LNCaP clone FGC (cell line): ENCODE measurements at regions not wholly inside any gene's neighbourhood (a gene's known extent, or its start where the extent isn't known, plus 50 kb on each side); places are given as distances from the start of the nearest gene placed in this dataset.
"Not testable (repeated sequence)": the region's sequence is repeated elsewhere in the genome, so short reads cannot be mapped to it uniquely, and the experiment has no call there.

Source experiments
- DNase-seq: peaks from one replicate; pipeline ENCODE4 v3.0.0-alpha.2; 2011; ENCODE audit warnings: low read depth
- H3K4me3 ChIP-seq: 2 replicates; pipeline ENCODE4 v1.5.1; 2011; ENCODE audit warnings: mild to moderate bottlenecking, low read depth, low read length, control low read depth
- CTCF ChIP-seq: IDR thresholded peaks from 2 replicates; pipeline ENCODE4 v1.5.1; 2012; ENCODE audit warnings: mild to moderate bottlenecking; ENCODE audit not compliant: control insufficient read depth, insufficient read depth; ENCODE audit errors: extremely low read depth

DNA sequence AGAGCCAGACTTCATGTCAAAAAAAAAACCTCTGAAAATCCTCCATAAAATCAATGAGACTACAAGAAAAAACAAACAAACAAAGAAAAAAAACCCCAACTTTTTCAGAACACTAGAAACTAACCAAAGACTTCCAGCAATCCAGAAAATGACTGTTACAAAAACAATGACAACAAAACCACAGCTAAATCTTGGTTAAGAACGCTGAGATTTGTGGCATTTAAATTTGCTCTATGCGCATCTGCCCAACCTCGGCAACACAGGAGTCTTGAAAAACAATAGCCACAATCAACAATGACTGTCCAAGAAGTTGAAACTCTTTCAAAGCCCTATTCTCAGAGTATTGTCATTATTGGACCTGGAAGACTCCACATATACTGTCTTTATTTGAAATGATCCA lies 402.4 kb downstream of the ZFHX3 start:
- DNase-seq = no peak
- no peak overlapping the region for H3K4me3 ChIP-seq
- no peak for TF ChIP-seq CTCF

DNA sequence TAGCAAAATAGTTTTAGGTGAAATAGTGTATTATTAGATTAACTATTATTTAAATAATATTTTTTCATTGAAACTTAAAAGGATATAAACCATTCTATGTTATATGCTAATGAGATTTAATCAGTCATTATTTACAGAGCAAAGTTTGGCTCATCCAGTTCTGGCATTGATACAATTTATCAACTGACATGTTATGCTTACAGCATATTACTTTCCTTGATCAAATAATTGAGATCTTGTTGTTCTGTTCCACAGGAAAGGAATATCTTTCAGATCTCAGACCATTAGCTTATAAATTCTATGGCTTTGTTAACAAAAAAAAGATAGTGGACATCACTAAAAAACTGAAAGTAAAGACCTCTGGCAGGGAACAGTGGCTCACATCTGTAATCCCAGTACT lies 403.0 kb downstream of the ZFHX3 start:
- peak overlapping the region; percentile 21; the same call in 1 of the 2 replicates for H3K4me3 ChIP-seq
- DNase-seq = peak; percentile 96
- no peak for TF ChIP-seq CTCF

GRCh38 chr16:72639494-72639893 lies 408.4 kb downstream of the ZFHX3 start:
- TF ChIP-seq CTCF = no peak
- no peak for DNase-seq
- no peak overlapping the region for H3K4me3 ChIP-seq

DNA sequence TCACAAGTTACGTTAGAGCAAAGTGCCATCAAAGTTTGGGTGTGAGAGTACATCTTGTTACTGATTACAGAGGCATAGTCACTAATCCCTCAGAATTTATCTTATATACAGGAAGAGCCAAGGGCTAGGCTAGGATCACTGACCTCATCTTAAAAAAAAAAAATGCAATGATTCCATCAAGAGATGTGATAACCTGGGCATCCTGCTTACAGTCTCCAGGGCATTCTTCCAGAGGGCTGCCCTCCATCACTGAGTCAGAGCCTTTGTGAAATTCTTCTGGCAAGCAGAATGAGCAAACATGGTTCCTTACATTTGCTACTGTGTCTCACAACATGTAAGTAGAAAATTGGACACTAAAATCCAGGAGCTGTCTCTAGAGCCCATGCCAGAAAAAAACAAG lies 410.6 kb downstream of the ZFHX3 start:
- TF ChIP-seq CTCF = no peak
- no peak overlapping the region for H3K4me3 ChIP-seq
- DNase-seq = peak; percentile 61

- TF ChIP-seq CTCF = no peak
- H3K4me3 ChIP-seq = no peak overlapping the region
- no peak for DNase-seq
Observed at GRCh38 chr16:72635694-72636093, 412.2 kb downstream of the ZFHX3 start.

DNA sequence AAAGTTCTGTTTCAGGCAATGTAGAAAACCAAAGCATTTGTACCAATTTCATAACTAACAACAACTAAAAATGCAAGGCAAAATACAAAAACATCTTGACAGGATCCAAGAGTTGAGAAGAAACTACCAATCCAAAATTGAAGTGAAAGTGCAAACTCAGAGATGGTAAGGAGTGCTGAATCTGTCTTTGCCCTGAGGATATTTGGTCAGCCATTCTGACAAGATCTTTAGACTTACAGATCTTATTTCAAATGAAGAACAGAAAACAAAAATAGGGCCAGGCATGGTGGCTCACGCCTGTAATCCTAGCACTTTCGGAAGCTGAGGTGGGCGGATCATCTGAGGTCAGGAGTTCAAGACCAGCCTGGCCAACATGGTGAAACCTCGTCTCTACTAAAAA lies 412.8 kb downstream of the ZFHX3 start:
- no peak overlapping the region for H3K4me3 ChIP-seq
- no peak for DNase-seq
- no peak for TF ChIP-seq CTCF

GRCh38 chr16:72627182-72627896 lies 420.6 kb downstream of the ZFHX3 start:
- not testable (repeated sequence) for H3K4me3 ChIP-seq, DNase-seq
